IMR-90 (cell line): ENCODE measurements at regions not wholly inside any gene's neighbourhood (a gene's known extent, or its start where the extent isn't known, plus 50 kb on each side); places are given as distances from the start of the nearest gene placed in this dataset.

Experiments
- NFE2L2 ChIP-seq: fragments of 150-350 bp; IDR thresholded peaks from 2 replicates; pipeline ENCODE4 v1.6.1; 2016; ENCODE audit warnings: low read depth, mild to moderate bottlenecking, low read length
- POLR2A ChIP-seq: IDR thresholded peaks from 2 replicates; pipeline ENCODE4 v1.6.1; 2012; ENCODE audit warnings: mild to moderate bottlenecking, low read depth, low read length
- TF ChIP-seq, protein P1 (sequence below): conservative IDR thresholded peaks from 2 replicates; pipeline ENCODE4 v1.5.1; 2012; ENCODE audit warnings: mild to moderate bottlenecking, low read depth, low read length, improper control_type of control experiment

- TF ChIP-seq POLR2A, result no peak
- TF ChIP-seq, protein P1, sequence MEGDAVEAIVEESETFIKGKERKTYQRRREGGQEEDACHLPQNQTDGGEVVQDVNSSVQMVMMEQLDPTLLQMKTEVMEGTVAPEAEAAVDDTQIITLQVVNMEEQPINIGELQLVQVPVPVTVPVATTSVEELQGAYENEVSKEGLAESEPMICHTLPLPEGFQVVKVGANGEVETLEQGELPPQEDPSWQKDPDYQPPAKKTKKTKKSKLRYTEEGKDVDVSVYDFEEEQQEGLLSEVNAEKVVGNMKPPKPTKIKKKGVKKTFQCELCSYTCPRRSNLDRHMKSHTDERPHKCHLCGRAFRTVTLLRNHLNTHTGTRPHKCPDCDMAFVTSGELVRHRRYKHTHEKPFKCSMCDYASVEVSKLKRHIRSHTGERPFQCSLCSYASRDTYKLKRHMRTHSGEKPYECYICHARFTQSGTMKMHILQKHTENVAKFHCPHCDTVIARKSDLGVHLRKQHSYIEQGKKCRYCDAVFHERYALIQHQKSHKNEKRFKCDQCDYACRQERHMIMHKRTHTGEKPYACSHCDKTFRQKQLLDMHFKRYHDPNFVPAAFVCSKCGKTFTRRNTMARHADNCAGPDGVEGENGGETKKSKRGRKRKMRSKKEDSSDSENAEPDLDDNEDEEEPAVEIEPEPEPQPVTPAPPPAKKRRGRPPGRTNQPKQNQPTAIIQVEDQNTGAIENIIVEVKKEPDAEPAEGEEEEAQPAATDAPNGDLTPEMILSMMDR, result no peak
- no peak for TF ChIP-seq NFE2L2
Measured at GRCh38 chr6:43941174-43941573, 171.2 kb downstream of the VEGFA start.
